CD14-positive monocyte (primary cell): ENCODE measurements at regions not wholly inside any gene's neighbourhood (a gene's known extent, or its start where the extent isn't known, plus 50 kb on each side); places are given as distances from the start of the nearest gene placed in this dataset.

Source experiments
- DNase-seq, 3 donors: peaks; one replicate each; pipeline ENCODE4 v3.0.0-alpha.2; 2011 to 2022
- H2AFZ ChIP-seq: 2 replicates; pipeline ENCODE4 v1.6.0; 2012; ENCODE audit warnings: mild to moderate bottlenecking, low read depth, low read length, inconsistent platforms; ENCODE audit not compliant: insufficient read depth, poor library complexity, severe bottlenecking
- H3K27ac ChIP-seq, 2 donors: 1 replicate in 1 of 2; 2 replicates in 1 of 2; pipeline ENCODE4 v1.5.1; 2012 to 2013; ENCODE audit warnings: low read length in 2 of 2, control low read depth in 1 of 2, inconsistent platforms in 1 of 2, low read depth in 1 of 2, mild to moderate bottlenecking in 1 of 2
- H3K27me3 ChIP-seq, 2 donors: one replicate each; pipeline versions ENCODE4 v1.6.0 to v1.6.1; 2011 to 2013; ENCODE audit warnings: low read length in 2 of 2; ENCODE audit not compliant: control insufficient read depth in 2 of 2, insufficient read depth in 2 of 2
- H3K36me3 ChIP-seq, 2 donors: replicated peaks in 1 of 2; 1 replicate in 1 of 2; 2 replicates in 1 of 2; pipeline versions ENCODE4 v1.5.1 to v1.6.1; 2012 to 2013; ENCODE audit warnings: low read length in 2 of 2, control low read depth in 1 of 2, inconsistent platforms in 1 of 2, mild to moderate bottlenecking in 1 of 2; ENCODE audit not compliant: insufficient read depth in 2 of 2, control insufficient read depth in 1 of 2
- H3K4me1 ChIP-seq, 2 donors: 1 replicate in 1 of 2; 2 replicates in 1 of 2; pipeline versions ENCODE4 v1.5.1 to v1.6.1; 2012 to 2013; ENCODE audit warnings: low read length in 2 of 2, control low read depth in 1 of 2, inconsistent platforms in 1 of 2, mild to moderate bottlenecking in 1 of 2, moderate library complexity in 1 of 2; ENCODE audit not compliant: insufficient read depth in 2 of 2, control insufficient read depth in 1 of 2
- H3K4me2 ChIP-seq: replicated peaks from 2 replicates; pipeline ENCODE3; 2012; ENCODE audit warnings: low read length, moderate library complexity, mild to moderate bottlenecking; ENCODE audit not compliant: poor library complexity, severe bottlenecking; ENCODE audit errors: extremely low read depth
- H3K4me3 ChIP-seq, 3 experiments: fragments of 200-600 bp in 1 of 3; sonication (generic) in 1 of 3; replicated peaks in 1 of 3; 1 replicate in 2 of 3; 2 replicates in 1 of 3; pipeline ENCODE4 v1.5.1; 2011 to 2013; ENCODE audit warnings: low read length in 3 of 3, mild to moderate bottlenecking in 3 of 3, control low read depth in 2 of 3, low read depth in 2 of 3, inconsistent platforms in 1 of 3, moderate library complexity in 1 of 3
- H3K79me2 ChIP-seq: 2 replicates; pipeline ENCODE4 v1.6.0; 2012; ENCODE audit warnings: mild to moderate bottlenecking, control low read depth, inconsistent platforms, low read length, moderate library complexity; ENCODE audit not compliant: insufficient read depth
- H3K9ac ChIP-seq: 2 replicates; pipeline ENCODE4 v1.6.0; 2017; ENCODE audit warnings: low read length, mild to moderate bottlenecking; ENCODE audit not compliant: insufficient read depth, poor library complexity, severe bottlenecking
- H3K9me3 ChIP-seq, 2 donors: replicated peaks in 1 of 2; 1 replicate in 1 of 2; 2 replicates in 1 of 2; pipeline versions ENCODE4 v1.5.1 to v1.6.1; 2012 to 2013; ENCODE audit warnings: low read length in 2 of 2, control low read depth in 1 of 2; ENCODE audit not compliant: control insufficient read depth in 1 of 2, insufficient read depth in 1 of 2
- H4K20me1 ChIP-seq: 2 replicates; pipeline ENCODE4 v1.6.0; 2012; ENCODE audit warnings: mild to moderate bottlenecking, low read length, control low read depth, moderate library complexity; ENCODE audit not compliant: insufficient read depth
- H3K27ac Mint-ChIP-seq, 7 donors: one replicate each; pipeline ENCODE4 v1.8.0; 2020; ENCODE audit warnings: mild to moderate bottlenecking in 7 of 7, mixed read lengths in 7 of 7, moderate library complexity in 6 of 7, inconsistent platforms in 2 of 7
- H3K27me3 Mint-ChIP-seq, 3 donors: one replicate each; pipeline ENCODE4 v1.8.0; 2021 to 2022; ENCODE audit warnings: low read depth in 3 of 3, mild to moderate bottlenecking in 3 of 3, mixed read lengths in 3 of 3, moderate library complexity in 3 of 3, inconsistent platforms in 1 of 3
- H3K36me3 Mint-ChIP-seq, 2 donors: one replicate each; pipeline ENCODE4 v1.8.0; 2020; ENCODE audit warnings: mixed read lengths in 2 of 2, inconsistent platforms in 1 of 2, mild to moderate bottlenecking in 1 of 2
- H3K4me1 Mint-ChIP-seq: one replicate; pipeline ENCODE4 v1.8.0; 2020; ENCODE audit warnings: mild to moderate bottlenecking, mixed read lengths
- H3K4me3 Mint-ChIP-seq, 2 donors: one replicate each; pipeline ENCODE4 v1.8.0; 2020; ENCODE audit warnings: mild to moderate bottlenecking in 2 of 2, mixed read lengths in 2 of 2, moderate library complexity in 1 of 2
- H3K9me3 Mint-ChIP-seq, 7 donors: one replicate each; pipeline ENCODE4 v1.8.0; 2020 to 2022; ENCODE audit warnings: mixed read lengths in 7 of 7, mild to moderate bottlenecking in 6 of 7, moderate library complexity in 6 of 7, inconsistent platforms in 2 of 7
- WGBS: methylation state at CpG from one replicate; pipeline ENCODE4 v1.1.5; 2013; ENCODE audit warnings: missing lambda C conversion rate; ENCODE audit not compliant: insufficient coverage; 5-methylcytosine and 5-hydroxymethylcytosine counted together
- intact Hi-C, 2 donors: fragments of 100-400 bp; cut with micrococcal nuclease; formaldehyde crosslinking; loops; one replicate each; pipeline versions ENCODE4 v1.15.0 to v1.15.1; 2023
- TF ChIP-seq, protein P1 (sequence below): fragments of 200-600 bp; IDR thresholded peaks from one replicate; pipeline ENCODE4 v1.8.0; 2022; ENCODE audit warnings: antibody characterized with exemption, mild to moderate bottlenecking

- Histone ChIP-seq H2AFZ (no peak overlapping the region), H3K4me1 (no peaks in the 10 kb centered on the region), H3K27ac (no peak overlapping the region), H3K9ac (no peak overlapping the region), H3K36me3 (no peaks in the 10 kb centered on the region), H3K4me3 (no peak overlapping the region), H4K20me1 (no peaks in the 10 kb centered on the region), H3K27me3 (no peaks in the 10 kb centered on the region), H3K79me2 (no peaks in the 10 kb centered on the region), H3K4me2 (no peak overlapping the region), H3K9me3 (no peaks in the 10 kb centered on the region)
- H3K27me3 Mint-ChIP-seq = peaks cover 0 to 2% (median 2%) of the 10 kb centered on the region in 3 donors
- TF ChIP-seq, protein P1, sequence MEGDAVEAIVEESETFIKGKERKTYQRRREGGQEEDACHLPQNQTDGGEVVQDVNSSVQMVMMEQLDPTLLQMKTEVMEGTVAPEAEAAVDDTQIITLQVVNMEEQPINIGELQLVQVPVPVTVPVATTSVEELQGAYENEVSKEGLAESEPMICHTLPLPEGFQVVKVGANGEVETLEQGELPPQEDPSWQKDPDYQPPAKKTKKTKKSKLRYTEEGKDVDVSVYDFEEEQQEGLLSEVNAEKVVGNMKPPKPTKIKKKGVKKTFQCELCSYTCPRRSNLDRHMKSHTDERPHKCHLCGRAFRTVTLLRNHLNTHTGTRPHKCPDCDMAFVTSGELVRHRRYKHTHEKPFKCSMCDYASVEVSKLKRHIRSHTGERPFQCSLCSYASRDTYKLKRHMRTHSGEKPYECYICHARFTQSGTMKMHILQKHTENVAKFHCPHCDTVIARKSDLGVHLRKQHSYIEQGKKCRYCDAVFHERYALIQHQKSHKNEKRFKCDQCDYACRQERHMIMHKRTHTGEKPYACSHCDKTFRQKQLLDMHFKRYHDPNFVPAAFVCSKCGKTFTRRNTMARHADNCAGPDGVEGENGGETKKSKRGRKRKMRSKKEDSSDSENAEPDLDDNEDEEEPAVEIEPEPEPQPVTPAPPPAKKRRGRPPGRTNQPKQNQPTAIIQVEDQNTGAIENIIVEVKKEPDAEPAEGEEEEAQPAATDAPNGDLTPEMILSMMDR = no peak
- H3K27ac Mint-ChIP-seq = no peak overlapping the region
- DNase-seq = no peak
- H3K36me3 Mint-ChIP-seq = no peaks in the 10 kb centered on the region
- WGBS = 93% methylated on average over 2 of the region's 7 CpGs
- H3K4me1 Mint-ChIP-seq = no peaks in the 10 kb centered on the region
- peaks cover 0 to 7% (median 4%) of the 10 kb centered on the region in 7 donors for H3K9me3 Mint-ChIP-seq
- H3K4me3 Mint-ChIP-seq = no peak overlapping the region
- intact Hi-C loops = no loop called here
Measured at GRCh38 chr15:93706495-93707292, 524.7 kb upstream of the MCTP2 start.

- Histone ChIP-seq H3K4me2 (no peak overlapping the region), H3K27me3 (no peaks in the 10 kb centered on the region), H3K27ac (no peak overlapping the region), H3K79me2 (no peaks in the 10 kb centered on the region), H3K9me3 (no peaks in the 10 kb centered on the region), H3K9ac (no peak overlapping the region), H3K4me1 (no peaks in the 10 kb centered on the region), H3K36me3 (no peaks in the 10 kb centered on the region), H3K4me3 (no peak overlapping the region), H2AFZ (no peak overlapping the region), H4K20me1 (no peaks in the 10 kb centered on the region)
- 96% methylated on average over 2 of the region's 7 CpGs for WGBS
- DNase-seq = no peak
- no peak overlapping the region for H3K27ac Mint-ChIP-seq
- intact Hi-C loops = no loop called here
- H3K9me3 Mint-ChIP-seq = peaks cover 0 to 7% (median 4%) of the 10 kb centered on the region in 7 donors
- TF ChIP-seq, protein P1 = no peak
- peaks cover 0 to 2% (median 2%) of the 10 kb centered on the region in 3 donors for H3K27me3 Mint-ChIP-seq
- H3K4me1 Mint-ChIP-seq = no peaks in the 10 kb centered on the region
- no peaks in the 10 kb centered on the region for H3K36me3 Mint-ChIP-seq
- H3K4me3 Mint-ChIP-seq = no peak overlapping the region
Measured at GRCh38 chr15:93705753-93706455, 525.5 kb upstream of the MCTP2 start.
